B cell (primary cell): ENCODE measurements at regions not wholly inside any gene's neighbourhood (a gene's known extent, or its start where the extent isn't known, plus 50 kb on each side); places are given as distances from the start of the nearest gene placed in this dataset.

Source experiments
- EZH2 ChIP-seq: IDR thresholded peaks from 2 replicates; pipeline ENCODE4 v1.6.1; 2012; ENCODE audit warnings: borderline replicate concordance, low read depth, mild to moderate bottlenecking, moderate library complexity, low read length; ENCODE audit not compliant: insufficient read depth, poor library complexity, severe bottlenecking
- TF ChIP-seq, protein P1 (sequence below): fragments of 200-600 bp; IDR thresholded peaks from one replicate; pipeline ENCODE4 v1.8.0; 2022; ENCODE audit warnings: antibody characterized with exemption, mild to moderate bottlenecking

DNA sequence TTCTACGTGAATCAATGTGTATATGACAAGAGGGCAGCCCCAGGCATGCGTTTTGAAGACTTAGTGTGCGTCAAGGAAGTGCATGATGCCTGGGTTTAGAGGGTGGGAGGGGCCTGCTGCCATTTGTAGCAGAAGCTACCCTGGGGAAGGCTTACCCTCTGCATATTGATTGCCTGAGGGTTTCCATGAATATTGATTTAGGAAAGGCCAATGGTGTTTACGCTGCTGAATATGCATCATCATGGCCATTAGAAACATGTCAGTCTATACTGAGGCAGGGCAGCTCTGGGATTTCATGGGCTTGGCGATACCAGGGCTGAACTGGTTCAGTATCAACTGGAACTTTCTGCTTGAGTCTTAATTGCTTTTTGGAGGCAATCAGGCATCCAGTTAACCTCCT, 259.3 kb downstream of the DCDC2C start:
- TF ChIP-seq, protein P1, sequence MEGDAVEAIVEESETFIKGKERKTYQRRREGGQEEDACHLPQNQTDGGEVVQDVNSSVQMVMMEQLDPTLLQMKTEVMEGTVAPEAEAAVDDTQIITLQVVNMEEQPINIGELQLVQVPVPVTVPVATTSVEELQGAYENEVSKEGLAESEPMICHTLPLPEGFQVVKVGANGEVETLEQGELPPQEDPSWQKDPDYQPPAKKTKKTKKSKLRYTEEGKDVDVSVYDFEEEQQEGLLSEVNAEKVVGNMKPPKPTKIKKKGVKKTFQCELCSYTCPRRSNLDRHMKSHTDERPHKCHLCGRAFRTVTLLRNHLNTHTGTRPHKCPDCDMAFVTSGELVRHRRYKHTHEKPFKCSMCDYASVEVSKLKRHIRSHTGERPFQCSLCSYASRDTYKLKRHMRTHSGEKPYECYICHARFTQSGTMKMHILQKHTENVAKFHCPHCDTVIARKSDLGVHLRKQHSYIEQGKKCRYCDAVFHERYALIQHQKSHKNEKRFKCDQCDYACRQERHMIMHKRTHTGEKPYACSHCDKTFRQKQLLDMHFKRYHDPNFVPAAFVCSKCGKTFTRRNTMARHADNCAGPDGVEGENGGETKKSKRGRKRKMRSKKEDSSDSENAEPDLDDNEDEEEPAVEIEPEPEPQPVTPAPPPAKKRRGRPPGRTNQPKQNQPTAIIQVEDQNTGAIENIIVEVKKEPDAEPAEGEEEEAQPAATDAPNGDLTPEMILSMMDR, result no peak
- no peak for TF ChIP-seq EZH2
